ENCODE measurements at regions not wholly inside any gene's neighbourhood (a gene's known extent, or its start where the extent isn't known, plus 50 kb on each side); places are given as distances from the start of the nearest gene placed in this dataset.

GRCh38 chr6:44609051-44609612 is 221.6 kb downstream of the CDC5L start:
- H2AFZ ChIP-seq (ENCODE audit: low read depth) = no peak overlapping the region
- H3K27ac ChIP-seq = no peak overlapping the region
- H3K27me3 ChIP-seq (ENCODE audit: insufficient read depth, low read depth) = no peaks in the 10 kb centered on the region
- H3K36me3 ChIP-seq (ENCODE audit: insufficient read depth) = no peaks in the 10 kb centered on the region
- H4K20me1 ChIP-seq (ENCODE audit: insufficient read depth) = no peaks in the 10 kb centered on the region
- H3K4me2 ChIP-seq = no peak overlapping the region
- no peak overlapping the region for H3K9ac ChIP-seq
- TF ChIP-seq CTCF (conservative IDR thresholded peaks at IDR 0.05; ENCODE audit: low read depth, low read length) = no peak
- no peaks in the 10 kb centered on the region for H3K4me1 ChIP-seq (ENCODE audit: low read depth, poor library complexity, severe bottlenecking)
- no peak overlapping the region for H3K4me3 ChIP-seq (IDR thresholded peaks at IDR 0.05; ENCODE audit: insufficient read depth, low read depth, low read length)
- H3K79me2 ChIP-seq (ENCODE audit: insufficient read depth, low read depth) = no peaks in the 10 kb centered on the region

GRCh38 chr6:44614396-44614795 is 226.9 kb downstream of the CDC5L start:
- H3K4me3 ChIP-seq (IDR thresholded peaks at IDR 0.05; ENCODE audit: insufficient read depth, low read depth, low read length) = no peak overlapping the region
- H2AFZ ChIP-seq (ENCODE audit: low read depth) = no peak overlapping the region
- no peak overlapping the region for H3K9ac ChIP-seq
- H3K4me2 ChIP-seq = no peak overlapping the region
- H3K79me2 ChIP-seq (ENCODE audit: insufficient read depth, low read depth) = no peaks in the 10 kb centered on the region
- no peaks in the 10 kb centered on the region for H4K20me1 ChIP-seq (ENCODE audit: insufficient read depth)
- no peak overlapping the region for H3K27ac ChIP-seq
- peaks cover 13% of the 10 kb centered on the region for H3K4me1 ChIP-seq (ENCODE audit: low read depth, poor library complexity, severe bottlenecking)
- no peaks in the 10 kb centered on the region for H3K36me3 ChIP-seq (ENCODE audit: insufficient read depth)
- H3K27me3 ChIP-seq (ENCODE audit: insufficient read depth, low read depth) = no peaks in the 10 kb centered on the region
- no peak for TF ChIP-seq CTCF (conservative IDR thresholded peaks at IDR 0.05; ENCODE audit: low read depth, low read length)

GRCh38 chr6:44615621-44616020 is 228.1 kb downstream of the CDC5L start:
- Histone ChIP-seq H3K27ac (no peak overlapping the region), H4K20me1 (ENCODE audit: insufficient read depth) (no peaks in the 10 kb centered on the region), H3K4me2 (no peak overlapping the region), H3K27me3 (ENCODE audit: insufficient read depth, low read depth) (no peaks in the 10 kb centered on the region), H2AFZ (ENCODE audit: low read depth) (no peak overlapping the region), H3K4me3 (IDR thresholded peaks at IDR 0.05; ENCODE audit: insufficient read depth, low read depth, low read length) (no peak overlapping the region), H3K79me2 (ENCODE audit: insufficient read depth, low read depth) (no peaks in the 10 kb centered on the region), H3K4me1 (ENCODE audit: low read depth, poor library complexity, severe bottlenecking) (peaks cover 13% of the 10 kb centered on the region), H3K36me3 (ENCODE audit: insufficient read depth) (no peaks in the 10 kb centered on the region), H3K9ac (no peak overlapping the region)
- TF ChIP-seq CTCF (conservative IDR thresholded peaks at IDR 0.05; ENCODE audit: low read depth, low read length) = no peak

- Histone ChIP-seq H3K4me3 (IDR thresholded peaks at IDR 0.05; ENCODE audit: insufficient read depth, low read depth, low read length) (no peak overlapping the region), H2AFZ (ENCODE audit: low read depth) (no peak overlapping the region), H4K20me1 (ENCODE audit: insufficient read depth) (no peaks in the 10 kb centered on the region), H3K27ac (no peak overlapping the region), H3K9ac (no peak overlapping the region), H3K4me2 (no peak overlapping the region), H3K27me3 (ENCODE audit: insufficient read depth, low read depth) (no peaks in the 10 kb centered on the region), H3K36me3 (ENCODE audit: insufficient read depth) (no peaks in the 10 kb centered on the region), H3K79me2 (ENCODE audit: insufficient read depth, low read depth) (no peaks in the 10 kb centered on the region), H3K4me1 (ENCODE audit: low read depth, poor library complexity, severe bottlenecking) (peaks cover 13% of the 10 kb centered on the region)
- no peak for TF ChIP-seq CTCF (conservative IDR thresholded peaks at IDR 0.05; ENCODE audit: low read depth, low read length)
Measured at GRCh38 chr6:44617416-44617815, 229.9 kb downstream of the CDC5L start.

Data from KMS-11 (cell line).